GM23338 (cell line): ENCODE measurements at regions not wholly inside any gene's neighbourhood (a gene's known extent, or its start where the extent isn't known, plus 50 kb on each side); places are given as distances from the start of the nearest gene placed in this dataset.

ENCODE experiments used
- ATAC-seq: fragments of 200-7000 bp; cut with Tn5 transposase; 3 replicates; pipeline ENCODE4 v1.9.1; 2020
- DNase-seq: peaks from one replicate; pipeline ENCODE4 v3.0.0-alpha.2; 2015; ENCODE audit warnings: low spot score
- H2AFZ ChIP-seq: fragments of 200-600 bp; sonication (generic); 2 replicates; pipeline ENCODE4 v1.8.0; 2016; ENCODE audit warnings: antibody characterized with exemption, mild to moderate bottlenecking, moderate library complexity
- H3F3A ChIP-seq: fragments of 200-600 bp; sonication (generic); replicated peaks from 2 replicates; pipeline ENCODE4 v1.8.0; 2017; ENCODE audit warnings: antibody characterized with exemption, mixed run types, low read depth
- H3K27ac ChIP-seq: fragments of 200-600 bp; sonication (generic); 2 replicates; pipeline ENCODE4 v1.6.1; 2016; ENCODE audit warnings: low read depth
- H3K27me3 ChIP-seq: fragments of 200-600 bp; sonication (generic); 2 replicates; pipeline ENCODE4 v1.8.0; 2016; ENCODE audit warnings: mild to moderate bottlenecking, mixed run types, moderate library complexity; ENCODE audit not compliant: insufficient read depth
- H3K36me3 ChIP-seq: fragments of 200-600 bp; sonication (generic); 2 replicates; pipeline ENCODE4 v1.8.0; 2016; ENCODE audit warnings: mild to moderate bottlenecking; ENCODE audit not compliant: insufficient read depth
- H3K4me1 ChIP-seq: fragments of 200-600 bp; sonication (generic); 2 replicates; pipeline ENCODE4 v1.8.0; 2016; ENCODE audit warnings: mild to moderate bottlenecking, moderate library complexity; ENCODE audit not compliant: insufficient read depth
- H3K4me2 ChIP-seq: fragments of 200-600 bp; sonication (generic); 2 replicates; pipeline ENCODE4 v1.7.1; 2017; ENCODE audit warnings: mixed run types
- H3K4me3 ChIP-seq: fragments of 200-600 bp; sonication (generic); 2 replicates; pipeline ENCODE4 v1.6.1; 2016; ENCODE audit warnings: mixed run types
- H3K79me2 ChIP-seq: fragments of 200-600 bp; sonication (generic); replicated peaks from 2 replicates; pipeline ENCODE4 v1.8.0; 2017; ENCODE audit warnings: mild to moderate bottlenecking; ENCODE audit not compliant: insufficient read depth
- H3K9me2 ChIP-seq: fragments of 200-600 bp; sonication (generic); 2 replicates; pipeline ENCODE4 v1.8.0; 2017; ENCODE audit not compliant: insufficient read depth
- H4K20me1 ChIP-seq: fragments of 200-600 bp; sonication (generic); replicated peaks from 2 replicates; pipeline ENCODE4 v1.8.0; 2017; ENCODE audit warnings: mild to moderate bottlenecking; ENCODE audit not compliant: insufficient read depth
- H3K27ac Mint-ChIP-seq: 2 replicates; pipeline ENCODE4 v1.8.0; 2020; ENCODE audit warnings: inconsistent platforms, mild to moderate bottlenecking, moderate library complexity, mixed read lengths
- H3K27me3 Mint-ChIP-seq: 3 replicates; pipeline ENCODE4 v1.8.0; 2022; ENCODE audit warnings: low read depth, mild to moderate bottlenecking, moderate library complexity, mixed read lengths, inconsistent platforms; ENCODE audit not compliant: insufficient read depth, poor library complexity
- H3K36me3 Mint-ChIP-seq: 3 replicates; pipeline ENCODE4 v1.8.0; 2021; ENCODE audit warnings: low read depth, mild to moderate bottlenecking, inconsistent platforms, moderate library complexity, mixed read lengths
- H3K4me1 Mint-ChIP-seq: 3 replicates; pipeline ENCODE4 v1.8.0; 2020; ENCODE audit warnings: mild to moderate bottlenecking, inconsistent platforms, mixed read lengths
- H3K4me3 Mint-ChIP-seq: 3 replicates; pipeline ENCODE4 v1.8.0; 2021; ENCODE audit warnings: moderate library complexity, mild to moderate bottlenecking, inconsistent platforms, mixed read lengths
- H3K9me3 Mint-ChIP-seq: 3 replicates; pipeline ENCODE4 v1.8.0; 2020; ENCODE audit warnings: moderate library complexity, mild to moderate bottlenecking, inconsistent platforms, mixed read lengths
- CREB1 ChIP-seq: fragments of 250-450 bp; sonication (Bioruptor Pico); IDR thresholded peaks from 2 replicates; pipeline ENCODE4 v1.5.0; 2020; ENCODE audit warnings: low read depth, mild to moderate bottlenecking, moderate library complexity
- EZH2 ChIP-seq: fragments of 200-600 bp; sonication (generic); IDR thresholded peaks from one replicate; pipeline ENCODE4 v1.8.0; 2017; ENCODE audit warnings: antibody characterized with exemption, mild to moderate bottlenecking, low read depth; ENCODE audit not compliant: unreplicated experiment
- EZH2phosphoT487 ChIP-seq: fragments of 200-600 bp; sonication (generic); IDR thresholded peaks from one replicate; pipeline ENCODE4 v1.8.1; 2018; ENCODE audit warnings: antibody characterized with exemption; ENCODE audit not compliant: unreplicated experiment
- JUNB ChIP-seq: IDR thresholded peaks from one replicate; pipeline ENCODE4 v1.6.1; 2016; ENCODE audit warnings: antibody characterized with exemption; ENCODE audit not compliant: unreplicated experiment
- NANOG ChIP-seq: IDR thresholded peaks from 2 replicates; pipeline ENCODE4 v1.6.1; 2016; ENCODE audit warnings: antibody characterized with exemption, borderline replicate concordance
- POLR2AphosphoS5 ChIP-seq: IDR thresholded peaks from 2 replicates; pipeline ENCODE4 v1.6.1; 2016; ENCODE audit warnings: antibody characterized with exemption, low read depth
- STAT1 ChIP-seq: IDR thresholded peaks from one replicate; pipeline ENCODE4 v1.6.1; 2016; ENCODE audit warnings: antibody characterized with exemption; ENCODE audit not compliant: unreplicated experiment
- ZNF114 ChIP-seq: fragments of 250-450 bp; sonication (Bioruptor Pico); IDR thresholded peaks from 2 replicates; pipeline ENCODE4 v1.5.0; 2020; ENCODE audit warnings: mild to moderate bottlenecking, moderate library complexity
- ZNF331 ChIP-seq: fragments of 250-450 bp; sonication (Bioruptor Pico); IDR thresholded peaks from 2 replicates; pipeline ENCODE4 v1.5.0; 2020; ENCODE audit warnings: low read depth, mild to moderate bottlenecking, moderate library complexity
- TF ChIP-seq, protein P1 (sequence below): fragments of 250-450 bp; sonication (Bioruptor Pico); IDR thresholded peaks from 2 replicates; pipeline ENCODE4 v1.5.0; 2020; ENCODE audit warnings: mild to moderate bottlenecking, moderate library complexity
- TF ChIP-seq, protein P2 (sequence below), 2 experiments: fragments of 200-600 bp in 1 of 2; sonication (generic) in 1 of 2; conservative IDR thresholded peaks; 2 replicates each; pipeline versions ENCODE4 v1.5.1 to v1.6.1; 2016 to 2017; ENCODE audit warnings: antibody characterized with exemption in 2 of 2, low read depth in 2 of 2, mild to moderate bottlenecking in 2 of 2, moderate library complexity in 1 of 2
- TF ChIP-seq, protein P3 (sequence below): IDR thresholded peaks from 2 replicates; pipeline ENCODE4 v1.6.1; 2016; ENCODE audit warnings: antibody characterized with exemption
- TF ChIP-seq, protein P4 (sequence below): IDR thresholded peaks from one replicate; pipeline ENCODE4 v1.6.1; 2018; ENCODE audit warnings: antibody characterized with exemption; ENCODE audit not compliant: unreplicated experiment

DNA sequence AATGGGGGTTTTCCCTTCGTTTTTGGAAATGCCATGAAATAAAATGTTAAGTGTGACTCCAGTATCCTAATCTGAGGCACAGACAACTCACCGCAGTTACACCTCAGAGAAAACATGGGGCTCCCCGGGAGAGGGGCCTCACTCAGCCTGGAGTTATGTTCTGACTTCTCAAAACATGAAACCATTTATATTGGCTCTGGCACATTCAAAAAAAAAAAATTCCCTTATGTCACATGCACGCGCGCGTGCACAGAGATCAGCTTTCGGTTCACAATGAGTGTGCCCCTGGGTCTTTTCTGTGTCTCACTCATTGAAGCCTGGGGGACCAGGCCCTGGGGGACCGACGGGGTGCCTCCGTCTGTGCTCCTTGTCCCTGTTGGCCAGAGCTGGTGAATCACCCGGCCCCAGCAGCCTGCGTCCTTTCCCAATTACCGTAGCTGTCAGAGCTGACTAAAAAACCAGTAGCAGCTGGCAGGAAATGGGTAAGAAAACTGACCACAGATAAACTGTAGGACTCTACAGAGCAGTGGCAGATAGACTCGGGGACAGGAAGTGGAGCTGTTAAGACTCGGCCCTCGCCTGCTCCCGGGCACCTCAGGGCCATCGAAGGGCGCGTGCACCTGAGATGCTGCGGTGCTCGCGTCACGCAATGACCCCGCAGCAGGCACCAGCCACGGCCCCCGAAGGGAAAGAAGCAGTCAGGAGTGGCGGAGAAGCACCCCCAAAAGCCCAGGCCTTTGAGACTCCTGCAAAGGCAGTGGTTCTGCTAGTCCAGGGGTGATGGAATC is 138.3 kb upstream of the ID2 start:
- Mint-ChIP-seq H3K27ac (no peak overlapping the region; the same call in 1 of the 2 replicates), H3K36me3 (no peaks in the 10 kb centered on the region), H3K9me3 (no peaks in the 10 kb centered on the region), H3K4me1 (no peaks in the 10 kb centered on the region; the same call in 2 of the 3 replicates), H3K27me3 (peaks cover 5% of the 10 kb centered on the region), H3K4me3 (no peak overlapping the region)
- Histone ChIP-seq H3K79me2 (no peaks in the 10 kb centered on the region), H3F3A (no peaks in the 10 kb centered on the region), H3K9me2 (no peaks in the 10 kb centered on the region), H3K4me2 (no peak overlapping the region), H3K36me3 (no peaks in the 10 kb centered on the region), H3K27me3 (no peaks in the 10 kb centered on the region), H3K4me3 (no peak overlapping the region), H4K20me1 (no peaks in the 10 kb centered on the region), H3K27ac (no peak overlapping the region), H3K4me1 (no peaks in the 10 kb centered on the region), H2AFZ (peak overlapping the region; percentile 56; the same call in 1 of the 2 replicates)
- no peak for ATAC-seq
- no peak for DNase-seq
- TF ChIP-seq POLR2AphosphoS5 (no peak), NANOG (no peak), STAT1 (no peak), ZNF331 (CRISPR knock-in tag) (no peak), EZH2 (no peak), EZH2phosphoT487 (no peak), CREB1 (no peak), ZNF114 (CRISPR knock-in tag) (no peak), JUNB (no peak)
- TF ChIP-seq, protein P1, sequence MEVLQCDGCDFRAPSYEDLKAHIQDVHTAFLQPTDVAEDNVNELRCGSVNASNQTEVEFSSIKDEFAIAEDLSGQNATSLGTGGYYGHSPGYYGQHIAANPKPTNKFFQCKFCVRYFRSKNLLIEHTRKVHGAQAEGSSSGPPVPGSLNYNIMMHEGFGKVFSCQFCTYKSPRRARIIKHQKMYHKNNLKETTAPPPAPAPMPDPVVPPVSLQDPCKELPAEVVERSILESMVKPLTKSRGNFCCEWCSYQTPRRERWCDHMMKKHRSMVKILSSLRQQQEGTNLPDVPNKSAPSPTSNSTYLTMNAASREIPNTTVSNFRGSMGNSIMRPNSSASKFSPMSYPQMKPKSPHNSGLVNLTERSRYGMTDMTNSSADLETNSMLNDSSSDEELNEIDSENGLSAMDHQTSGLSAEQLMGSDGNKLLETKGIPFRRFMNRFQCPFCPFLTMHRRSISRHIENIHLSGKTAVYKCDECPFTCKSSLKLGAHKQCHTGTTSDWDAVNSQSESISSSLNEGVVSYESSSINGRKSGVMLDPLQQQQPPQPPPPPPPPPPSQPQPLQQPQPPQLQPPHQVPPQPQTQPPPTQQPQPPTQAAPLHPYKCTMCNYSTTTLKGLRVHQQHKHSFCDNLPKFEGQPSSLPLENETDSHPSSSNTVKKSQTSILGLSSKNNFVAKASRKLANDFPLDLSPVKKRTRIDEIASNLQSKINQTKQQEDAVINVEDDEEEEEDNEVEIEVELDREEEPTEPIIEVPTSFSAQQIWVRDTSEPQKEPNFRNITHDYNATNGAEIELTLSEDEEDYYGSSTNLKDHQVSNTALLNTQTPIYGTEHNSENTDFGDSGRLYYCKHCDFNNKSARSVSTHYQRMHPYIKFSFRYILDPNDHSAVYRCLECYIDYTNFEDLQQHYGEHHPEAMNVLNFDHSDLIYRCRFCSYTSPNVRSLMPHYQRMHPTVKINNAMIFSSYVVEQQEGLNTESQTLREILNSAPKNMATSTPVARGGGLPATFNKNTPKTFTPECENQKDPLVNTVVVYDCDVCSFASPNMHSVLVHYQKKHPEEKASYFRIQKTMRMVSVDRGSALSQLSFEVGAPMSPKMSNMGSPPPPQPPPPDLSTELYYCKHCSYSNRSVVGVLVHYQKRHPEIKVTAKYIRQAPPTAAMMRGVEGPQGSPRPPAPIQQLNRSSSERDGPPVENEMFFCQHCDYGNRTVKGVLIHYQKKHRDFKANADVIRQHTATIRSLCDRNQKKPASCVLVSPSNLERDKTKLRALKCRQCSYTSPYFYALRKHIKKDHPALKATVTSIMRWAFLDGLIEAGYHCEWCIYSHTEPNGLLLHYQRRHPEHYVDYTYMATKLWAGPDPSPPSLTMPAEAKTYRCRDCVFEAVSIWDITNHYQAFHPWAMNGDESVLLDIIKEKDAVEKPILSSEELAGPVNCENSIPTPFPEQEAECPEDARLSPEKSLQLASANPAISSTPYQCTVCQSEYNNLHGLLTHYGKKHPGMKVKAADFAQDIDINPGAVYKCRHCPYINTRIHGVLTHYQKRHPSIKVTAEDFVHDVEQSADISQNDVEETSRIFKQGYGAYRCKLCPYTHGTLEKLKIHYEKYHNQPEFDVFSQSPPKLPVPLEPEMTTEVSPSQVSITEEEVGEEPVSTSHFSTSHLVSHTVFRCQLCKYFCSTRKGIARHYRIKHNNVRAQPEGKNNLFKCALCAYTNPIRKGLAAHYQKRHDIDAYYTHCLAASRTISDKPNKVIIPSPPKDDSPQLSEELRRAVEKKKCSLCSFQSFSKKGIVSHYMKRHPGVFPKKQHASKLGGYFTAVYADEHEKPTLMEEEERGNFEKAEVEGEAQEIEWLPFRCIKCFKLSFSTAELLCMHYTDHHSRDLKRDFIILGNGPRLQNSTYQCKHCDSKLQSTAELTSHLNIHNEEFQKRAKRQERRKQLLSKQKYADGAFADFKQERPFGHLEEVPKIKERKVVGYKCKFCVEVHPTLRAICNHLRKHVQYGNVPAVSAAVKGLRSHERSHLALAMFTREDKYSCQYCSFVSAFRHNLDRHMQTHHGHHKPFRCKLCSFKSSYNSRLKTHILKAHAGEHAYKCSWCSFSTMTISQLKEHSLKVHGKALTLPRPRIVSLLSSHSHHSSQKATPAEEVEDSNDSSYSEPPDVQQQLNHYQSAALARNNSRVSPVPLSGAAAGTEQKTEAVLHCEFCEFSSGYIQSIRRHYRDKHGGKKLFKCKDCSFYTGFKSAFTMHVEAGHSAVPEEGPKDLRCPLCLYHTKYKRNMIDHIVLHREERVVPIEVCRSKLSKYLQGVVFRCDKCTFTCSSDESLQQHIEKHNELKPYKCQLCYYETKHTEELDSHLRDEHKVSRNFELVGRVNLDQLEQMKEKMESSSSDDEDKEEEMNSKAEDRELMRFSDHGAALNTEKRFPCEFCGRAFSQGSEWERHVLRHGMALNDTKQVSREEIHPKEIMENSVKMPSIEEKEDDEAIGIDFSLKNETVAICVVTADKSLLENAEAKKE (CRISPR knock-in tag) = no peak
- TF ChIP-seq, protein P2, sequence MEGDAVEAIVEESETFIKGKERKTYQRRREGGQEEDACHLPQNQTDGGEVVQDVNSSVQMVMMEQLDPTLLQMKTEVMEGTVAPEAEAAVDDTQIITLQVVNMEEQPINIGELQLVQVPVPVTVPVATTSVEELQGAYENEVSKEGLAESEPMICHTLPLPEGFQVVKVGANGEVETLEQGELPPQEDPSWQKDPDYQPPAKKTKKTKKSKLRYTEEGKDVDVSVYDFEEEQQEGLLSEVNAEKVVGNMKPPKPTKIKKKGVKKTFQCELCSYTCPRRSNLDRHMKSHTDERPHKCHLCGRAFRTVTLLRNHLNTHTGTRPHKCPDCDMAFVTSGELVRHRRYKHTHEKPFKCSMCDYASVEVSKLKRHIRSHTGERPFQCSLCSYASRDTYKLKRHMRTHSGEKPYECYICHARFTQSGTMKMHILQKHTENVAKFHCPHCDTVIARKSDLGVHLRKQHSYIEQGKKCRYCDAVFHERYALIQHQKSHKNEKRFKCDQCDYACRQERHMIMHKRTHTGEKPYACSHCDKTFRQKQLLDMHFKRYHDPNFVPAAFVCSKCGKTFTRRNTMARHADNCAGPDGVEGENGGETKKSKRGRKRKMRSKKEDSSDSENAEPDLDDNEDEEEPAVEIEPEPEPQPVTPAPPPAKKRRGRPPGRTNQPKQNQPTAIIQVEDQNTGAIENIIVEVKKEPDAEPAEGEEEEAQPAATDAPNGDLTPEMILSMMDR (conservative IDR thresholded peaks at IDR 0.05; ENCODE audit: low read depth in 2 of 2) = no peak
- TF ChIP-seq, protein P3, sequence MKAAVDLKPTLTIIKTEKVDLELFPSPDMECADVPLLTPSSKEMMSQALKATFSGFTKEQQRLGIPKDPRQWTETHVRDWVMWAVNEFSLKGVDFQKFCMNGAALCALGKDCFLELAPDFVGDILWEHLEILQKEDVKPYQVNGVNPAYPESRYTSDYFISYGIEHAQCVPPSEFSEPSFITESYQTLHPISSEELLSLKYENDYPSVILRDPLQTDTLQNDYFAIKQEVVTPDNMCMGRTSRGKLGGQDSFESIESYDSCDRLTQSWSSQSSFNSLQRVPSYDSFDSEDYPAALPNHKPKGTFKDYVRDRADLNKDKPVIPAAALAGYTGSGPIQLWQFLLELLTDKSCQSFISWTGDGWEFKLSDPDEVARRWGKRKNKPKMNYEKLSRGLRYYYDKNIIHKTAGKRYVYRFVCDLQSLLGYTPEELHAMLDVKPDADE = no peak
- TF ChIP-seq, protein P4, sequence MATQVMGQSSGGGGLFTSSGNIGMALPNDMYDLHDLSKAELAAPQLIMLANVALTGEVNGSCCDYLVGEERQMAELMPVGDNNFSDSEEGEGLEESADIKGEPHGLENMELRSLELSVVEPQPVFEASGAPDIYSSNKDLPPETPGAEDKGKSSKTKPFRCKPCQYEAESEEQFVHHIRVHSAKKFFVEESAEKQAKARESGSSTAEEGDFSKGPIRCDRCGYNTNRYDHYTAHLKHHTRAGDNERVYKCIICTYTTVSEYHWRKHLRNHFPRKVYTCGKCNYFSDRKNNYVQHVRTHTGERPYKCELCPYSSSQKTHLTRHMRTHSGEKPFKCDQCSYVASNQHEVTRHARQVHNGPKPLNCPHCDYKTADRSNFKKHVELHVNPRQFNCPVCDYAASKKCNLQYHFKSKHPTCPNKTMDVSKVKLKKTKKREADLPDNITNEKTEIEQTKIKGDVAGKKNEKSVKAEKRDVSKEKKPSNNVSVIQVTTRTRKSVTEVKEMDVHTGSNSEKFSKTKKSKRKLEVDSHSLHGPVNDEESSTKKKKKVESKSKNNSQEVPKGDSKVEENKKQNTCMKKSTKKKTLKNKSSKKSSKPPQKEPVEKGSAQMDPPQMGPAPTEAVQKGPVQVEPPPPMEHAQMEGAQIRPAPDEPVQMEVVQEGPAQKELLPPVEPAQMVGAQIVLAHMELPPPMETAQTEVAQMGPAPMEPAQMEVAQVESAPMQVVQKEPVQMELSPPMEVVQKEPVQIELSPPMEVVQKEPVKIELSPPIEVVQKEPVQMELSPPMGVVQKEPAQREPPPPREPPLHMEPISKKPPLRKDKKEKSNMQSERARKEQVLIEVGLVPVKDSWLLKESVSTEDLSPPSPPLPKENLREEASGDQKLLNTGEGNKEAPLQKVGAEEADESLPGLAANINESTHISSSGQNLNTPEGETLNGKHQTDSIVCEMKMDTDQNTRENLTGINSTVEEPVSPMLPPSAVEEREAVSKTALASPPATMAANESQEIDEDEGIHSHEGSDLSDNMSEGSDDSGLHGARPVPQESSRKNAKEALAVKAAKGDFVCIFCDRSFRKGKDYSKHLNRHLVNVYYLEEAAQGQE = no peak
